H1 (cell line): ENCODE measurements at regions not wholly inside any gene's neighbourhood (a gene's known extent, or its start where the extent isn't known, plus 50 kb on each side); places are given as distances from the start of the nearest gene placed in this dataset.

Experiments
- RAD21 ChIP-seq, 2 experiments: IDR thresholded peaks in 1 of 2; conservative IDR thresholded peaks in 1 of 2; 2 replicates each; pipeline ENCODE4 v1.6.1; 2011; ENCODE audit warnings: low read depth in 2 of 2, low read length in 2 of 2, improper control_type of control experiment in 1 of 2, inconsistent platforms in 1 of 2, mild to moderate bottlenecking in 1 of 2, moderate library complexity in 1 of 2
- TF ChIP-seq, protein P1 (sequence below), 3 experiments: IDR thresholded peaks; 1 replicate in 2 of 3; 2 replicates in 1 of 3; pipeline versions ENCODE4 v1.5.1 to v1.6.1; 2011; ENCODE audit warnings: low read length in 3 of 3, mild to moderate bottlenecking in 3 of 3, inconsistent platforms in 2 of 3, low read depth in 1 of 3, moderate library complexity in 1 of 3; ENCODE audit not compliant: insufficient read depth in 1 of 3; ENCODE audit errors: control extremely low read depth in 1 of 3

- TF ChIP-seq, protein P1, sequence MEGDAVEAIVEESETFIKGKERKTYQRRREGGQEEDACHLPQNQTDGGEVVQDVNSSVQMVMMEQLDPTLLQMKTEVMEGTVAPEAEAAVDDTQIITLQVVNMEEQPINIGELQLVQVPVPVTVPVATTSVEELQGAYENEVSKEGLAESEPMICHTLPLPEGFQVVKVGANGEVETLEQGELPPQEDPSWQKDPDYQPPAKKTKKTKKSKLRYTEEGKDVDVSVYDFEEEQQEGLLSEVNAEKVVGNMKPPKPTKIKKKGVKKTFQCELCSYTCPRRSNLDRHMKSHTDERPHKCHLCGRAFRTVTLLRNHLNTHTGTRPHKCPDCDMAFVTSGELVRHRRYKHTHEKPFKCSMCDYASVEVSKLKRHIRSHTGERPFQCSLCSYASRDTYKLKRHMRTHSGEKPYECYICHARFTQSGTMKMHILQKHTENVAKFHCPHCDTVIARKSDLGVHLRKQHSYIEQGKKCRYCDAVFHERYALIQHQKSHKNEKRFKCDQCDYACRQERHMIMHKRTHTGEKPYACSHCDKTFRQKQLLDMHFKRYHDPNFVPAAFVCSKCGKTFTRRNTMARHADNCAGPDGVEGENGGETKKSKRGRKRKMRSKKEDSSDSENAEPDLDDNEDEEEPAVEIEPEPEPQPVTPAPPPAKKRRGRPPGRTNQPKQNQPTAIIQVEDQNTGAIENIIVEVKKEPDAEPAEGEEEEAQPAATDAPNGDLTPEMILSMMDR (IDR thresholded peaks at IDR 0.05; ENCODE audit: control extremely low read depth in 1 of 3, insufficient read depth in 1 of 3, low read depth in 1 of 3, low read length in 3 of 3), result no peak
- TF ChIP-seq RAD21 (IDR thresholded peaks at IDR 0.05 in 1 of 2, conservative IDR thresholded peaks at IDR 0.05 in 1 of 2; ENCODE audit: low read depth in 2 of 2, low read length in 2 of 2), result no peak
- TF ChIP-seq, all 59 proteins: peak for 2
These were observed 1230.3 kb downstream of the DIAPH3 start (continued) for GRCh38 chr13:58933475-58933874.
